Activated CD4-positive, alpha-beta T cell treated with anti-CD3 and anti-CD28 coated beads, Interleukin-2, amount 10 ng/mL, durations not matched to agents 24 days and 14 days (primary cell): ENCODE measurements at regions not wholly inside any gene's neighbourhood (a gene's known extent, or its start where the extent isn't known, plus 50 kb on each side); places are given as distances from the start of the nearest gene placed in this dataset.

Experiments
- DNase-seq: peaks from one replicate; pipeline ENCODE4 v3.0.0; 2022
- H3K27ac Mint-ChIP-seq: one replicate; pipeline ENCODE4 v1.8.0; 2022; ENCODE audit warnings: mild to moderate bottlenecking, mixed read lengths
- H3K27me3 Mint-ChIP-seq: one replicate; pipeline ENCODE4 v1.8.0; 2022; ENCODE audit warnings: mixed read lengths
- H3K36me3 Mint-ChIP-seq: one replicate; pipeline ENCODE4 v1.8.0; 2022; ENCODE audit warnings: low read depth, mild to moderate bottlenecking, mixed read lengths
- H3K4me1 Mint-ChIP-seq: one replicate; pipeline ENCODE4 v1.8.0; 2021; ENCODE audit warnings: mixed read lengths
- H3K4me3 Mint-ChIP-seq: one replicate; pipeline ENCODE4 v1.8.0; 2022; ENCODE audit warnings: mild to moderate bottlenecking, moderate library complexity, mixed read lengths
- H3K9me3 Mint-ChIP-seq: one replicate; pipeline ENCODE4 v1.8.0; 2021; ENCODE audit warnings: mixed read lengths
- intact Hi-C: fragments of 100-400 bp; cut with micrococcal nuclease; formaldehyde crosslinking; loops from one replicate; pipeline ENCODE4 v1.15.1; 2023

DNA sequence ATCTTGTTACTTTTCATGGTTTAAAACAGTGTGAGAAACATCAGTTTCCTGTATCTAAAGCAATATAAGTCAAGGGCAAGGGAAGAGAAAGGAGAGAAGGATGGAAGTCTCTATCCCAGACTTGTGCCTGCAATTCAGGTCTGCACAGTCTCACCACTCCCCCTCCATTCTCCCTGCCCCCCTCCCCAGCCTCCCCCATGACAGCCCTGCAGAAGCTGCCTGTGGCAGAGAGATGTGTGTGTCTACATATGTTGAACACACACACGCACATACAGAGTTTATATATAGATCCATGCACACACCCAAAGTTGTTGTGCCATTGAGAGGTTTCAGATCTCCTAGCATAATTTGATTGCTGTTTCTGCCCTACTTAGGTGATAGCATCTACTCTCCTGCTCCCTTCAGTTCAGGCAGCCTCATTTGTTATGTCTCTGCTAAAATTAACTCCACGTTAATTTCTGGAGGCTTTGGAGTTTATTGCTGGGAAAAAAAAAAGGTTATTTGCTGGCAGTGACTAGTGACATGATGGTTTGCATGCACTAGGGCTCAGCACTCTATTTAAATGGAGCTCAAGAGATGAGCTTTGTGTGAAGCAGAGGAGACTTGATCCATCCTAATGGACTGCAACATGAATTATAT lies 124.9 kb upstream of the SMYD2 start:
- intact Hi-C loops: no loop called here
- DNase-seq: no peak
- H3K4me3 Mint-ChIP-seq: no peak overlapping the region
- H3K36me3 Mint-ChIP-seq: no peaks in the 10 kb centered on the region
- no peak overlapping the region for H3K27ac Mint-ChIP-seq
- H3K9me3 Mint-ChIP-seq: no peaks in the 10 kb centered on the region
- H3K27me3 Mint-ChIP-seq: peaks cover 24% of the 10 kb centered on the region
- H3K4me1 Mint-ChIP-seq: no peaks in the 10 kb centered on the region

DNA sequence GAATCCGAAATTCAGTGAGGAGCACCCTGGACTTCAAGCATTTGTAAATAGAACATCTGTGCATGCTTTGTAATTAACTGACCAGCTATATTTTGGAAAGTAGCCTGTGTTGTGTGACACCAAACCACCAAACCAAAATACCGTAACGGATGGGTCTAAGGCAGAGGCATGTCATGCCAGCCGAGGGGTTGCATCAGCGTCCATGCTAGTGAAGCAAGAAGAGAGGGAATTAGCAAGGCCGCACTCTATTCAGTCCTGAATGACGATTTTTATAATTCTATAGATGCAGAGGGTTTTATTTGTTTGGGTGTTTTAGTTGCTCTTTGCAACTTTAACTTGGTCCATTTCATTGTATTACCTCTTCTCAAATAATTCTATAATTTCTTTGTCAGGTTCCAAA lies 116.8 kb upstream of the SMYD2 start:
- no peak for DNase-seq
- Mint-ChIP-seq H3K9me3 (no peaks in the 10 kb centered on the region), H3K36me3 (no peaks in the 10 kb centered on the region), H3K27ac (no peak overlapping the region), H3K4me3 (no peak overlapping the region), H3K4me1 (no peaks in the 10 kb centered on the region), H3K27me3 (peaks cover 9% of the 10 kb centered on the region)
- intact Hi-C loops: no loop called here

DNA sequence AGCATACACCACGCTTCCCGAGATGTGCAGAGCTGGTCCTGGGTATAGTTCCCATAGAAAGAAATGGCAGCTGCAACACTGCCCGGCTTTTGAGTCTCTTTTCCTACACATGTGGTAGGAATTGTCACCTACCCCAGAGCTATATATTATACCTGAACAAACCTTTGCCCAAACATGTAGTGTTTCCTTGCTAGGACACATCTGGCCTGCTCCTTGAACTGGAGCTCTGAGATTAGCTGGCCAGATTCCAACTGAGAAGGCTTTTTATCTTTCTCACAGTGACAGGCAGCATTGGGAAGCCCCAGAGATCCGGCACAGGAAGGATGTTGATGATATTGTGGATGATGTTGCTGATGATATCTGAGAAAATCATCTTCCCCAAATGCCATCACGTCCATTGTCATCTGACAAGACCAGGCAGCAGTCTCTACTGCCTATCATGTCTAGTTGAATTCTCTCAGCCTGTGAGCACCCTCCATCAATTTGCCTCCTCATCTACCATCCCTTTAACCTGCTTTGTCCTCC lies 115.0 kb upstream of the SMYD2 start:
- intact Hi-C loops: no loop called here
- Mint-ChIP-seq H3K27me3 (peaks cover 5% of the 10 kb centered on the region), H3K36me3 (no peaks in the 10 kb centered on the region), H3K9me3 (no peaks in the 10 kb centered on the region), H3K27ac (no peak overlapping the region), H3K4me1 (no peaks in the 10 kb centered on the region), H3K4me3 (no peak overlapping the region)
- DNase-seq: no peak

DNA sequence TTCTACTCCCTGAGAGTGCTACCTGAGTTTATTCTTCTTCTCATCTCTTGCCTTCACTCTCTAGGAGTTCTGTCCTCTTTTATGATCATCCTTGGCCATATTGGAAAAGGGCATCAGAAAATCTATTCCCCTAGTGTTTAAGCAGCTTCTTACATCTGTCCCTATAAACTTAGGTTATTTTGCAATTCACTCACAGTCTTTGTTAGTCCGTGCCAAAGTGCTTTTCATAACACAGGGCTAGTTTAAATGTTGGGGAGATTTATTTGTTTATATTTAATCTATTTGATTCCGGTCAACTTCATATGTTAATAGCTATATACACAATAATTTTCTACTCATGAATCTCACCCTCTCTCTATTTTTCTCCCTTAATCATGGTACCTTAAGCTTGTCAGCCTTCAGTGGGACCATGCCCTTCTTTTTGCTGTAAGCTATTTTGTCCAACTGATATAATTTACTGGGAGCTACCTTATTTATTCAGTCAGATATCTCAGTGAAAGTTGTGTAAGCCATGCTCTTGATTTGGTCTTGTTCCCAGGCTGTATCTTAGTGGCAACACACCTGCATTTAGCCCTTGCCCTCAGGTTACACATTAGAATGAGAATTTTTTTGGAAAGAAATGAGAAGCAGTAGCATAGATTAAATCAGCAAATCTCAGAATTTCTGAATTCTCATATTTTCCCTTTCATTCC lies 106.3 kb upstream of the SMYD2 start:
- H3K36me3 Mint-ChIP-seq: no peaks in the 10 kb centered on the region
- H3K9me3 Mint-ChIP-seq: no peaks in the 10 kb centered on the region
- intact Hi-C loops: no loop called here
- no peak overlapping the region for H3K27ac Mint-ChIP-seq
- no peaks in the 10 kb centered on the region for H3K4me1 Mint-ChIP-seq
- H3K4me3 Mint-ChIP-seq: no peak overlapping the region
- no peak for DNase-seq
- peaks cover 17% of the 10 kb centered on the region for H3K27me3 Mint-ChIP-seq

DNA sequence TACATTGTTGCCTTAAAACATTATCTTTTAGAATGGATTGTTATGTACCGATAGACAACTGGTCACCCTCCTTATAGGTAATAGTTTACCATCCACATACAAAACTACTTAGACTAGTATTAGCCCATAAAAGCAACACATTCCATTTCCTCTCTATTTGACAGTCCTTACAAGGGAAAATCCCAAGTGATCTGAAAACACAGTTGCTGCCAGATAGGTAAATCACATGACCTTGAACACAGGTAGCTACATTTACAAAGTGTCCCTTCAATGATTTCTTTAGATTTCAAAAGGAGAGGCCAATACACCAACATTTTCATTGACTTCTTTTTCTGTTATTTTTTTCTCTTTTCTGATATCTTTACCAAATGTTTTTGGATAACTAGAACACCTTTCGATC lies 102.9 kb upstream of the SMYD2 start:
- intact Hi-C loops: no loop called here
- no peaks in the 10 kb centered on the region for H3K36me3 Mint-ChIP-seq
- peaks cover 34% of the 10 kb centered on the region for H3K27me3 Mint-ChIP-seq
- no peaks in the 10 kb centered on the region for H3K4me1 Mint-ChIP-seq
- H3K27ac Mint-ChIP-seq: no peak overlapping the region
- DNase-seq: no peak
- no peak overlapping the region for H3K4me3 Mint-ChIP-seq
- no peaks in the 10 kb centered on the region for H3K9me3 Mint-ChIP-seq

DNA sequence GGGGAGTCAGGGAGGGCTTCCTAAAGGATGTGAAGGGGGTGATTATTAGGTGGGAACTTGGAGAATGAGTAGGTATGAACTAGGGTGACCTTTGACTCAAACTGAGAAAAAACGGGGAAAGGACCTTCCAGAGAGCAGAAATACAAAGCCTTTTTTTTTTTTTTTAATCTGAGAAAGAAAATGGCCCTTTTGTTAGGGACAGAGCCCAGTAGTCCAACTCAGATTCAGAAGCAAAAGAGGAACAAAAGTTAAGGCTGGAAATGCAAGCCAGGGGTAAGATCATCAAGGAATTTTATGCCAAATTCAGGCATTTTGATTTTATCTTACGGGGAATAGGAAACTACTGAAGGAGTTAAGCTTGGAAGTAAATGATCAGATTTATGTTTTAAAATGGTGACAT lies 96.0 kb upstream of the SMYD2 start:
- intact Hi-C loops: loop anchor here (5.0 kb wide), 1 partner anchor 198 kb away; the partner anchor contains the start of gene PROX1
- H3K27me3 Mint-ChIP-seq: peaks cover 54% of the 10 kb centered on the region

DNA sequence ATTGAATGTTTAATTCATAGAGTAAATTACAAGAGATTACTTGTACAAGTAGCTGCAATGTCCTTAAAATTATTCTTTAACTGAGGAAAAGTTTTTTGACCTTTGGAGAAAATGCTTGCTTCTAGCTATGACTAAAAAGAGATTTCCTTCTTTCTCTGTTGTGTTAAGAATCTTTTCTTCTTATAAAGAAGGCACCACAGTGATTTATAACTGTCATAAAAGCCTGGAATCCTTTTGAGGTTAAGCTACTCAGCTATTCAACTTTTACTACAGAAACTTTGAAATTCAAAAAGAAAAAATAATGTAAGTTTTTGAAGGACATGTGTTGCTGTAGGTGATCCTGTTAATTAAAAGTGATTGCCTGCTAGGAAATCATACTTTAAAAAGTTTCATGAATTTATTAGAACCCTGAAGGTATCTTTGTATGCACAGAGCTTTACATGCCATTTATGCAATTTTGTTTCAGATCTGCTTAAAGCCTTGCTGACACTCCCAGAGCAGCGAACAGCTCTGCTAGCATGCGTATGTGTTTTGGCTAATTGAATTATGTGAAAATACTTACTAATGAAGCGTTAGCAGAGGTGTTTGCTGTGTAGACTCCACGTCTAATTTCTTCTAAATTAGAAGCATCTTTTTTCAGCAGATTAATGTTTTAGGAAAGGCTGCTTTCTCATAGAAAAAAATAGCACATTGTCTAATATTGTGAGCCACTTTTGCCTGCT lies 94.7 kb upstream of the SMYD2 start:
- Mint-ChIP-seq H3K27me3 (peaks cover 57% of the 10 kb centered on the region), H3K27ac (no peak overlapping the region), H3K4me1 (no peaks in the 10 kb centered on the region), H3K9me3 (no peaks in the 10 kb centered on the region), H3K36me3 (no peaks in the 10 kb centered on the region), H3K4me3 (no peak overlapping the region)
- intact Hi-C loops: loop anchor here (5.0 kb wide), 1 partner anchor 199 kb away; the partner anchor contains the start of gene PROX1
- DNase-seq: no peak

More for the DNA sequence above, 96.0 kb upstream of the SMYD2 start:
- Mint-ChIP-seq H3K36me3 (no peaks in the 10 kb centered on the region), H3K4me1 (no peaks in the 10 kb centered on the region), H3K9me3 (no peaks in the 10 kb centered on the region), H3K27ac (no peak overlapping the region), H3K4me3 (no peak overlapping the region)
- no peak for DNase-seq

DNA sequence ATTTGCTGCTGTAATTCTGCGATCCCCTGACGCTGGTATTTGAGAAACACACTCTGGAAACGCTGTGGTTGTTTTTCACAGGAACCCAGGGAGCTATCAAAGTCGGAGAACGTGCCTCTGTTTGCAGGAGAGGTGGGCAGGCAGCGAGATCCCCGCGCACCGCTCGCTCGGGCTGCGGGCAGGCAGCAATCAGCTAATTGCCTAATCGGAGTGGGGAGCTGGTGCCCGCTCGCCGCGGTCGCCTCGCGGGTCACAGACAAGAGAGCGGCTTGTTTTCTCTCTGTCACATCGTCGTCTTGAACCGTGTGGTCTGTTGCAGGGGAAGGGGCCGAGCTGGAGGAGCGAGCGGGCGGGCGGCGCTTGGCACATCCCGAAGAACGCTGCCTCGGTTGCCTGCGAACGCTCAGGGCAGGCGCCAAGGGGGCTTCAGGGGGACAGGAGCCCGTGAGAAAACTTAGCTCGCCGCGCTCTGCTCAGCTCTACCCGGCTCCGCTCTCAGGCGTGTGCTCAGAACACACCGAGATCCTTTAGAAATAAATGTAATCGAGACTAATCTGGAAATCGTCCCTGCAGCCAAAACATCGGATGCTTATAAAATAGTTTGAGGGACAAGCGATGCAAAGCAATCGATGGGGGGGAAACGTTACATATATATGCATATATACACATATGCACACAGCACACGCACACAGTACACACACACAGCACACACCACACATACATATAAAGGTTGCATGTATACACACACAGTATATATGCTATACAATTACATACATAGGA lies 93.6 kb upstream of the SMYD2 start:
- Mint-ChIP-seq H3K36me3 (no peaks in the 10 kb centered on the region), H3K4me1 (no peaks in the 10 kb centered on the region), H3K9me3 (no peaks in the 10 kb centered on the region), H3K27me3 (peaks cover 57% of the 10 kb centered on the region), H3K27ac (no peak overlapping the region), H3K4me3 (no peak overlapping the region)
- no peak for DNase-seq
- intact Hi-C loops: loop anchor here (5.0 kb wide), 1 partner anchor 200 kb away; the partner anchor contains the start of gene PROX1

DNA sequence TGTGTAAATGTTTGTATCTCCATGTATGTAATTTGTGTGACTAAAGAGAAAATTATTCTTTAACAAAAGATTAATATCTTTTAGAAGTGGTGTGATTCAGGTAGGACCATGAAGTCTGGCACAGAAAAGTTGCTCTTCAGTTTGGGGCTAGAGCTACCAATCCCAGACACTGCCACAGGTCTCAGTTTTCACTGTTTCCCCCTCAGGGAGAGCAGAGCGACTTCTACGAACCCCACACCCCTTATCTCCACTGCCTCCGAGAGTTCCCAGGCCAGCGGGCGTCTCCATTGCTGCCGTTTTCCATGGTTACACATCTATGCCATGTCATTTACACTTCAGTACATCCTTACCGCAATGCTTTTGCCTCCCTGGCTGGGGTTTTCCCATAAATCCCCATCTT lies 93.0 kb upstream of the SMYD2 start:
- intact Hi-C loops: loop anchor here (5.0 kb wide), 1 partner anchor 201 kb away; the partner anchor contains the start of gene PROX1
- DNase-seq: no peak
- H3K27ac Mint-ChIP-seq: no peak overlapping the region
- H3K9me3 Mint-ChIP-seq: no peaks in the 10 kb centered on the region
- H3K36me3 Mint-ChIP-seq: no peaks in the 10 kb centered on the region
- H3K27me3 Mint-ChIP-seq: peaks cover 57% of the 10 kb centered on the region
- H3K4me1 Mint-ChIP-seq: no peaks in the 10 kb centered on the region
- no peak overlapping the region for H3K4me3 Mint-ChIP-seq

DNA sequence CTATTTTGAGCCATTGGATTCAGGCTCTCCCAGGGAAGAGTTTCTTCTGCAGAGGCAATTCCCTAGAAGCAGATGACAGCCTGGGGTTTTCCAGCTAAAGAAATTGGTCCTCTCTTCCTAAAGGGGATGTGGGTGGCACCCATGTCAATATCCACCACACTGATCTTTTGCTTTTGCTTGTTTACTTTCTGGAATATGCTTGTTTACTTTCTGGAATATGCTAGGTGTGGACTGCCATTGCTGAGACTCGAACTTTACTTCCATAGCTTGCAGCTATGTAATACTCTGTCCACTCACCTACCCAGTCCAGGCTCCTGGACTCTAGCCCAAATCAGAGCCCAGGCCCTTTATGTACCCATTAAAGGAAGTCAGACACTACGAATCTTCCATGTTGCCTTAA lies 92.1 kb upstream of the SMYD2 start:
- Mint-ChIP-seq H3K4me3 (no peak overlapping the region), H3K36me3 (no peaks in the 10 kb centered on the region), H3K27ac (no peak overlapping the region), H3K4me1 (no peaks in the 10 kb centered on the region), H3K9me3 (no peaks in the 10 kb centered on the region), H3K27me3 (peaks cover 53% of the 10 kb centered on the region)
- intact Hi-C loops: loop anchor here (5.0 kb wide), 1 partner anchor 202 kb away; the partner anchor contains the start of gene PROX1
- no peak for DNase-seq

DNA sequence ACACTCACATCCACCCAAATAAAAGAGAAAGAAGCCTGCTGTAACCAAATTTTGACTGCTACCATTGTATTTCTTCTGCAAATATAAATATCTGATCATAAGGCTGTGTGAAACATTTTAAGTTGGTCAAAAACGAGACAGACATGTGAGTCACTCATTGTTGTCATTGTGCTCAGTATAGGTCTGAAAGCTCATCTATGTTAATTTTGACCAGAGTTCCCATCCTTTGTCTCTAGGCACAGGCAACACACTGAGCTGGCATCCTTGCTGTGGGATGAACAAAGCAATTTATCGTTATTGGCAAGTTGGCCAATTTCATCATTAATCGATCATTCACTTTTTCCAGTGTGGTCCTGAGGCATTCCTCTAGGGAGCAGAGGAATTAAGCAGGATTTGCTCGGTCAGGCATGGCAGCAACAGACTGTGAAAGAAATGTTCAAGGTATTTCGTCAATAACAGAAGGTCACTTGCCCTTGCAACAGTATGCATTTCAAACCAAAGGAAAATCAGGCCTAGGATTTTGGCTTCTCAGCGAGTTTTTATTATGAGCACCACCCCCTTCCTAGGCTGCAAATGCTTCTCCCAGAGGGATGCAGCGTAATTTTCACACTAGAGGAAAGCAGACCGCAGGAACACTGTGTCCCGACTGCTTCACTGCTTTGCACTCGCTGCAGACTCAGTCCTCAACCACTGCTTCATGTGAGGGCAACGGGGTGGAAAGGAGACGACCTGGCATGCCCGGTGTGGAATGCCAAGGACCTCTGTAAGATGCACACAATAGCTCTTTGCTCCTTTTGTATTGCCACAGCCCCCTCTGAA lies 87.9 kb upstream of the SMYD2 start:
- Mint-ChIP-seq H3K27me3 (peaks cover 43% of the 10 kb centered on the region), H3K4me1 (no peaks in the 10 kb centered on the region), H3K9me3 (no peaks in the 10 kb centered on the region), H3K4me3 (no peak overlapping the region), H3K27ac (no peak overlapping the region), H3K36me3 (no peaks in the 10 kb centered on the region)
- intact Hi-C loops: no loop called here
- no peak for DNase-seq

DNA sequence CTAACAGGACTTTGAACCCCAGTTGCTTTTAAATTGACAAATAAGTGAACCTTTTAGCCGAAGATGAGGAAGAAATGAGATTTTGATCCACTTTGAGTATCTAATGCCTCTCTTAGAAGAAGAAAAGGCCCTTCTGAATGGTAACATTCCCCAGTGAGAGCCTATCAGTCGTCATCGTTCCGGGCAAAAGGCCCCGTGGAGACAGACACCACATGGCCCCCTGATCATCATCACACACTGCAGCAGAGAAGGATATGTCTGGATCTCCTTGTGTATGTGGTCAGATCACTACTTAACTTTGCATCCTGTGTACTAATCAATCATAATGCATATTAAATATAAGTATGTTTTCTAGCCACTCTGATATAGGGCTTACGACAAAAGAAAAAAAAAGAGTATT lies 87.3 kb upstream of the SMYD2 start:
- H3K9me3 Mint-ChIP-seq: no peaks in the 10 kb centered on the region
- no peaks in the 10 kb centered on the region for H3K36me3 Mint-ChIP-seq
- no peaks in the 10 kb centered on the region for H3K4me1 Mint-ChIP-seq
- peaks cover 39% of the 10 kb centered on the region for H3K27me3 Mint-ChIP-seq
- no peak overlapping the region for H3K27ac Mint-ChIP-seq
- intact Hi-C loops: no loop called here
- no peak for DNase-seq
- H3K4me3 Mint-ChIP-seq: no peak overlapping the region

DNA sequence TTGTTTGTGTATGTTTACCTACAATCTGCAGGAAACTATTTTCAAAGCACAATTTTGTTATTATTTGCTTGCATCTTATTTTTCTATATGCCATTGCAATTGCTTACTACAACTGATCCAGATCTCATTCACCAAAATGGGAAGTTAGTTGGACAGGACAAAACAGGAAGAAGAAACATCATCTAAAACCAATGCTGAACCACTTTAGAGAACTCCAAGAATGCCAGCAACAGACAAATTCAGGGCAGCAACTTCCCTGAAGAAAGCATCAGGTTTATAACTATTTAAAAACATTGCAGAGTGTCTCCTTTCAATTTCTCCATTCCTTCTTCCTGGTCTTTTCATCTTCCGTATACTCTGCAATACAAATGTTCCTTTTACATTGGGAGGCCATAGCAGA lies 82.4 kb upstream of the SMYD2 start:
- DNase-seq: no peak
- Mint-ChIP-seq H3K4me1 (no peaks in the 10 kb centered on the region), H3K36me3 (no peaks in the 10 kb centered on the region), H3K9me3 (no peaks in the 10 kb centered on the region), H3K27me3 (peaks cover 38% of the 10 kb centered on the region), H3K27ac (no peak overlapping the region), H3K4me3 (no peak overlapping the region)
- intact Hi-C loops: no loop called here
